Caki2 (cell line): ENCODE measurements at regions not wholly inside any gene's neighbourhood (a gene's known extent, or its start where the extent isn't known, plus 50 kb on each side); places are given as distances from the start of the nearest gene placed in this dataset.

ENCODE experiments used
- DNase-seq: peaks from one replicate; pipeline ENCODE4 v3.0.0-alpha.2; 2015; ENCODE audit warnings: low read depth
- in situ Hi-C: cut with HindIII; loops from 2 replicates; pipeline ENCODE4 v1.10.0; 2016; ENCODE audit warnings: low sequenced_read_pairs, low pct_unique_long_range_greater_than_20kb, mixed read lengths

GRCh38 chr21:27823652-27824201 is 856.8 kb upstream of the ADAMTS5 start:
- in situ Hi-C loops: no loop called here
- DNase-seq: no peak

- no peak for DNase-seq
- in situ Hi-C loops: no loop called here
These were observed 853.5 kb upstream of the ADAMTS5 start for GRCh38 chr21:27820342-27820741.

GRCh38 chr21:27819299-27819698 is 852.4 kb upstream of the ADAMTS5 start:
- in situ Hi-C loops: no loop called here
- no peak for DNase-seq

- no peak for DNase-seq
- in situ Hi-C loops: no loop called here
These were observed 852.0 kb upstream of the ADAMTS5 start for GRCh38 chr21:27818847-27819246.

- DNase-seq: no peak
- in situ Hi-C loops: no loop called here
These were observed 851.2 kb upstream of the ADAMTS5 start for GRCh38 chr21:27817902-27818623.

- DNase-seq: no peak
- in situ Hi-C loops: no loop called here
These were observed 850.2 kb upstream of the ADAMTS5 start for GRCh38 chr21:27817074-27817473.

- in situ Hi-C loops: no loop called here
- no peak for DNase-seq
These were observed 849.4 kb upstream of the ADAMTS5 start for GRCh38 chr21:27816301-27816700.

GRCh38 chr21:27814226-27814625 is 847.3 kb upstream of the ADAMTS5 start:
- no peak for DNase-seq
- in situ Hi-C loops: no loop called here

- DNase-seq: no peak
These were observed 846.9 kb upstream of the ADAMTS5 start for GRCh38 chr21:27813750-27814149.

GRCh38 chr21:27813344-27813743 is 846.5 kb upstream of the ADAMTS5 start:
- in situ Hi-C loops: no loop called here
- DNase-seq: no peak

More at GRCh38 chr21:27813750-27814149, 846.9 kb upstream of the ADAMTS5 start:
- in situ Hi-C loops: no loop called here

GRCh38 chr21:27812279-27812678 is 845.4 kb upstream of the ADAMTS5 start:
- in situ Hi-C loops: no loop called here
- no peak for DNase-seq

- no peak for DNase-seq
- in situ Hi-C loops: no loop called here
These were observed 842.0 kb upstream of the ADAMTS5 start for GRCh38 chr21:27808923-27809322.

GRCh38 chr21:27807596-27807995 is 840.7 kb upstream of the ADAMTS5 start:
- in situ Hi-C loops: no loop called here
- no peak for DNase-seq

GRCh38 chr21:27806281-27806680 is 839.4 kb upstream of the ADAMTS5 start:
- in situ Hi-C loops: no loop called here
- DNase-seq: no peak

- no peak for DNase-seq
- in situ Hi-C loops: no loop called here
These were observed 838.8 kb upstream of the ADAMTS5 start for GRCh38 chr21:27805696-27806095.

- no peak for DNase-seq
These were observed 837.6 kb upstream of the ADAMTS5 start for GRCh38 chr21:27804515-27804914.

GRCh38 chr21:27803571-27803970 is 836.7 kb upstream of the ADAMTS5 start:
- DNase-seq: no peak
- in situ Hi-C loops: no loop called here

More at GRCh38 chr21:27804515-27804914, 837.6 kb upstream of the ADAMTS5 start:
- in situ Hi-C loops: no loop called here

- DNase-seq: peak; percentile 50
- in situ Hi-C loops: no loop called here
These were observed 836.1 kb upstream of the ADAMTS5 start for GRCh38 chr21:27802816-27803475.

- no peak for DNase-seq
- in situ Hi-C loops: no loop called here
These were observed 833.0 kb upstream of the ADAMTS5 start for GRCh38 chr21:27799861-27800260.

GRCh38 chr21:27796106-27796505 is 829.2 kb upstream of the ADAMTS5 start:
- in situ Hi-C loops: no loop called here
- DNase-seq: no peak
